ENCODE measurements at regions not wholly inside any gene's neighbourhood (a gene's known extent, or its start where the extent isn't known, plus 50 kb on each side); places are given as distances from the start of the nearest gene placed in this dataset.
"Not testable (repeated sequence)": the region's sequence is repeated elsewhere in the genome, so short reads cannot be mapped to it uniquely, and the experiment has no call there.

GRCh38 chr6:115601064-115601463 lies 459.6 kb downstream of the FRK start:
- H3K9me3 Mint-ChIP-seq: peaks cover 1% of the 10 kb centered on the region
- POLR2A ChIA-PET: no interaction called here
- CTCF ChIA-PET: no interaction called here
- H3K27ac Mint-ChIP-seq: no peak overlapping the region
- DNase-seq (no peak), ATAC-seq (no peak)
- no peaks in the 10 kb centered on the region for H3K36me3 Mint-ChIP-seq (ENCODE audit: low read depth)
- H3K4me3 Mint-ChIP-seq: no peak overlapping the region
- H3K4me1 Mint-ChIP-seq (ENCODE audit: low read depth): no peaks in the 10 kb centered on the region
- no peaks in the 10 kb centered on the region for H3K27me3 Mint-ChIP-seq
- TF ChIP-seq CTCF (IDR thresholded peaks at IDR 0.05): no peak
- intact Hi-C loops (cut with micrococcal nuclease): no loop called here

- no peak for DNase-seq
- no peaks in the 10 kb centered on the region for H3K27me3 Mint-ChIP-seq
- H3K4me1 Mint-ChIP-seq (ENCODE audit: low read depth): no peaks in the 10 kb centered on the region
- ChIA-PET POLR2A (no interaction called here), CTCF (no interaction called here)
- no peaks in the 10 kb centered on the region for H3K36me3 Mint-ChIP-seq (ENCODE audit: low read depth)
- H3K4me3 Mint-ChIP-seq: no peak overlapping the region
- intact Hi-C loops (cut with micrococcal nuclease): no loop called here
- no peak for TF ChIP-seq CTCF (IDR thresholded peaks at IDR 0.05)
- H3K27ac Mint-ChIP-seq: no peak overlapping the region
- H3K9me3 Mint-ChIP-seq: peaks cover 4% of the 10 kb centered on the region
- ATAC-seq: no peak
Observed at GRCh38 chr6:115594891-115595290, 465.8 kb downstream of the FRK start.

GRCh38 chr6:115592025-115592424 lies 468.7 kb downstream of the FRK start:
- no peaks in the 10 kb centered on the region for H3K36me3 Mint-ChIP-seq (ENCODE audit: low read depth)
- no peak for TF ChIP-seq CTCF (IDR thresholded peaks at IDR 0.05)
- H3K27ac Mint-ChIP-seq: no peak overlapping the region
- H3K4me1 Mint-ChIP-seq (ENCODE audit: low read depth): no peaks in the 10 kb centered on the region
- peaks cover 5% of the 10 kb centered on the region for H3K9me3 Mint-ChIP-seq
- intact Hi-C loops (cut with micrococcal nuclease): no loop called here
- DNase-seq: no peak
- POLR2A ChIA-PET: no interaction called here
- CTCF ChIA-PET: no interaction called here
- no peaks in the 10 kb centered on the region for H3K27me3 Mint-ChIP-seq
- ATAC-seq: no peak
- H3K4me3 Mint-ChIP-seq: no peak overlapping the region

- CTCF ChIA-PET; POLR2A ChIA-PET; H3K36me3 Mint-ChIP-seq (ENCODE audit: low read depth); H3K4me1 Mint-ChIP-seq (ENCODE audit: low read depth); H3K27ac Mint-ChIP-seq; H3K4me3 Mint-ChIP-seq; H3K9me3 Mint-ChIP-seq; ATAC-seq; H3K27me3 Mint-ChIP-seq; intact Hi-C loops (cut with micrococcal nuclease); DNase-seq: not testable (repeated sequence)
Observed at GRCh38 chr6:115589072-115589471, 471.6 kb downstream of the FRK start.

- no peaks in the 10 kb centered on the region for H3K4me1 Mint-ChIP-seq (ENCODE audit: low read depth)
- no peaks in the 10 kb centered on the region for H3K9me3 Mint-ChIP-seq
- intact Hi-C loops (cut with micrococcal nuclease): no loop called here
- H3K27me3 Mint-ChIP-seq: no peaks in the 10 kb centered on the region
- ChIA-PET POLR2A (no interaction called here), CTCF (no interaction called here)
- ATAC-seq (no peak), DNase-seq (no peak)
- no peaks in the 10 kb centered on the region for H3K36me3 Mint-ChIP-seq (ENCODE audit: low read depth)
- H3K4me3 Mint-ChIP-seq: no peak overlapping the region
- TF ChIP-seq CTCF (IDR thresholded peaks at IDR 0.05): no peak
- H3K27ac Mint-ChIP-seq: no peak overlapping the region
Observed at GRCh38 chr6:115583290-115583689, 477.4 kb downstream of the FRK start.

GRCh38 chr6:115582386-115582785 lies 478.3 kb downstream of the FRK start:
- ATAC-seq: no peak
- intact Hi-C loops (cut with micrococcal nuclease): no loop called here
- H3K9me3 Mint-ChIP-seq: no peaks in the 10 kb centered on the region
- no peak overlapping the region for H3K4me3 Mint-ChIP-seq
- ChIA-PET POLR2A (no interaction called here), CTCF (no interaction called here)
- no peak overlapping the region for H3K27ac Mint-ChIP-seq
- no peaks in the 10 kb centered on the region for H3K4me1 Mint-ChIP-seq (ENCODE audit: low read depth)
- H3K27me3 Mint-ChIP-seq: no peaks in the 10 kb centered on the region
- no peak for DNase-seq
- no peak for TF ChIP-seq CTCF (IDR thresholded peaks at IDR 0.05)
- no peaks in the 10 kb centered on the region for H3K36me3 Mint-ChIP-seq (ENCODE audit: low read depth)

GRCh38 chr6:115579565-115579964 lies 481.1 kb downstream of the FRK start:
- H3K9me3 Mint-ChIP-seq; H3K27ac Mint-ChIP-seq; POLR2A ChIA-PET; H3K4me3 Mint-ChIP-seq; ATAC-seq; intact Hi-C loops (cut with micrococcal nuclease); DNase-seq; H3K27me3 Mint-ChIP-seq; H3K36me3 Mint-ChIP-seq (ENCODE audit: low read depth); H3K4me1 Mint-ChIP-seq (ENCODE audit: low read depth); CTCF ChIA-PET: not testable (repeated sequence)
